Astrocyte (in vitro differentiated cells and primary cell): ENCODE measurements at regions not wholly inside any gene's neighbourhood (a gene's known extent, or its start where the extent isn't known, plus 50 kb on each side); places are given as distances from the start of the nearest gene placed in this dataset.

ENCODE experiments used
- DNase-seq: peaks from one replicate; pipeline ENCODE4 v3.0.0-alpha.2; 2010; ENCODE audit warnings: low read depth
- FAIRE-seq: peaks from 2 replicates; lab custom pipeline; 2011; peaks lifted over from hg19 to GRCh38; lab: Jason Lieb, UNC
- H2AFZ ChIP-seq: 2 replicates; pipeline ENCODE4 v1.6.0; 2012; ENCODE audit warnings: low read depth, low read length, inconsistent platforms
- H3K27ac ChIP-seq: 2 replicates; pipeline ENCODE4 v1.5.1; 2011; ENCODE audit warnings: low read depth, low read length, inconsistent platforms
- H3K27me3 ChIP-seq: 2 replicates; pipeline ENCODE4 v1.6.0; 2011; ENCODE audit warnings: low read length, inconsistent platforms; ENCODE audit not compliant: insufficient read depth
- H3K36me3 ChIP-seq: 2 replicates; pipeline ENCODE4 v1.5.1; 2011; ENCODE audit warnings: low read length, inconsistent platforms; ENCODE audit not compliant: insufficient read depth
- H3K4me1 ChIP-seq: 2 replicates; pipeline ENCODE4 v1.5.1; 2011; ENCODE audit warnings: low read length, inconsistent platforms; ENCODE audit not compliant: insufficient read depth
- H3K4me2 ChIP-seq: 2 replicates; pipeline ENCODE4 v1.6.0; 2012; ENCODE audit warnings: low read length, inconsistent platforms
- H3K4me3 ChIP-seq: 2 replicates; pipeline ENCODE4 v1.5.1; 2011; ENCODE audit warnings: low read depth, mild to moderate bottlenecking, low read length, inconsistent platforms; ENCODE audit not compliant: insufficient read depth
- H3K79me2 ChIP-seq: 2 replicates; pipeline ENCODE4 v1.6.0; 2012; ENCODE audit warnings: mild to moderate bottlenecking, low read length, inconsistent platforms; ENCODE audit not compliant: insufficient read depth
- H3K9ac ChIP-seq: 2 replicates; pipeline ENCODE4 v1.6.0; 2012; ENCODE audit warnings: mild to moderate bottlenecking, low read length, inconsistent platforms
- H3K9me3 ChIP-seq: 2 replicates; pipeline ENCODE4 v1.5.1; 2012; ENCODE audit warnings: low read depth, mild to moderate bottlenecking, low read length, inconsistent platforms; ENCODE audit not compliant: insufficient read depth
- H4K20me1 ChIP-seq: 2 replicates; pipeline ENCODE4 v1.6.0; 2012; ENCODE audit warnings: low read length, inconsistent platforms; ENCODE audit not compliant: insufficient read depth
- H3K27ac Mint-ChIP-seq: one replicate; pipeline ENCODE4 v1.8.0; 2021; ENCODE audit warnings: mild to moderate bottlenecking, mixed read lengths; ENCODE audit not compliant: unreplicated experiment
- H3K27me3 Mint-ChIP-seq: one replicate; pipeline ENCODE4 v1.8.0; 2021; ENCODE audit warnings: low read depth, mixed read lengths; ENCODE audit not compliant: unreplicated experiment
- H3K36me3 Mint-ChIP-seq: one replicate; pipeline ENCODE4 v1.8.0; 2021; ENCODE audit warnings: low read depth, mixed read lengths; ENCODE audit not compliant: unreplicated experiment
- H3K4me1 Mint-ChIP-seq: one replicate; pipeline ENCODE4 v1.8.0; 2021; ENCODE audit warnings: low read depth, mixed read lengths; ENCODE audit not compliant: unreplicated experiment
- H3K4me3 Mint-ChIP-seq: one replicate; pipeline ENCODE4 v1.8.0; 2021; ENCODE audit warnings: mild to moderate bottlenecking, moderate library complexity, mixed read lengths; ENCODE audit not compliant: unreplicated experiment
- H3K9me3 Mint-ChIP-seq: one replicate; pipeline ENCODE4 v1.8.0; 2021; ENCODE audit warnings: mild to moderate bottlenecking, mixed read lengths; ENCODE audit not compliant: unreplicated experiment
- CTCF ChIP-seq: IDR thresholded peaks from 2 replicates; pipeline ENCODE4 v1.5.1; 2011; ENCODE audit warnings: low read depth, mild to moderate bottlenecking, inconsistent platforms, low read length, moderate library complexity; ENCODE audit not compliant: insufficient read depth
- EZH2 ChIP-seq: IDR thresholded peaks from 2 replicates; pipeline ENCODE4 v1.6.1; 2012; ENCODE audit warnings: mild to moderate bottlenecking, low read length, inconsistent platforms; ENCODE audit not compliant: insufficient read depth

GRCh38 chr1:67586596-67586995, 98.4 kb upstream of the GADD45A start:
- DNase-seq (peak; percentile 58), FAIRE-seq (peak; percentile 43)
- Histone ChIP-seq H2AFZ (no peak overlapping the region), H3K4me3 (no peak overlapping the region), H3K27me3 (no peaks in the 10 kb centered on the region), H3K27ac (no peak overlapping the region), H3K9me3 (no peaks in the 10 kb centered on the region), H3K4me2 (peak overlapping the region; percentile 7), H3K36me3 (no peaks in the 10 kb centered on the region), H4K20me1 (no peaks in the 10 kb centered on the region), H3K79me2 (no peaks in the 10 kb centered on the region), H3K9ac (no peak overlapping the region), H3K4me1 (peaks cover 3% of the 10 kb centered on the region)
- no peaks in the 10 kb centered on the region for H3K27me3 Mint-ChIP-seq
- H3K27ac Mint-ChIP-seq = no peak overlapping the region
- H3K9me3 Mint-ChIP-seq = peaks cover 3% of the 10 kb centered on the region
- peaks cover 15% of the 10 kb centered on the region for H3K4me1 Mint-ChIP-seq
- no peak overlapping the region for H3K4me3 Mint-ChIP-seq
- no peaks in the 10 kb centered on the region for H3K36me3 Mint-ChIP-seq
- TF ChIP-seq CTCF (no peak), EZH2 (no peak)

GRCh38 chr1:67588178-67588855, 96.7 kb upstream of the GADD45A start:
- FAIRE-seq (no peak), DNase-seq (no peak)
- H3K27ac ChIP-seq = no peak overlapping the region
- Mint-ChIP-seq H3K4me1 (peaks cover 14% of the 10 kb centered on the region), H3K4me3 (no peak overlapping the region), H3K9me3 (peaks cover 8% of the 10 kb centered on the region), H3K27ac (no peak overlapping the region), H3K27me3 (peaks cover 3% of the 10 kb centered on the region), H3K36me3 (no peaks in the 10 kb centered on the region)
- no peak for TF ChIP-seq EZH2
- no peak for TF ChIP-seq CTCF
- peaks cover 1% of the 10 kb centered on the region for H3K4me1 ChIP-seq
- no peak overlapping the region for H3K4me2 ChIP-seq
- no peaks in the 10 kb centered on the region for H3K36me3 ChIP-seq
- no peak overlapping the region for H3K9ac ChIP-seq
- no peaks in the 10 kb centered on the region for H4K20me1 ChIP-seq
- no peaks in the 10 kb centered on the region for H3K9me3 ChIP-seq
- H3K4me3 ChIP-seq = no peak overlapping the region
- H3K79me2 ChIP-seq = no peaks in the 10 kb centered on the region
- H3K27me3 ChIP-seq = no peaks in the 10 kb centered on the region
- H2AFZ ChIP-seq = no peak overlapping the region

- H3K4me3 Mint-ChIP-seq = no peak overlapping the region
- DNase-seq (no peak), FAIRE-seq (no peak)
- no peaks in the 10 kb centered on the region for H3K9me3 ChIP-seq
- H3K27ac Mint-ChIP-seq = peak overlapping the region; percentile 23
- H3K4me1 Mint-ChIP-seq = peaks cover 12% of the 10 kb centered on the region
- no peak overlapping the region for H3K9ac ChIP-seq
- H3K4me2 ChIP-seq = no peak overlapping the region
- no peak overlapping the region for H3K4me3 ChIP-seq
- H2AFZ ChIP-seq = no peak overlapping the region
- peaks cover 4% of the 10 kb centered on the region for H3K27me3 Mint-ChIP-seq
- peaks cover 8% of the 10 kb centered on the region for H3K9me3 Mint-ChIP-seq
- H3K79me2 ChIP-seq = no peaks in the 10 kb centered on the region
- no peaks in the 10 kb centered on the region for H3K27me3 ChIP-seq
- no peaks in the 10 kb centered on the region for H3K4me1 ChIP-seq
- no peak overlapping the region for H3K27ac ChIP-seq
- H4K20me1 ChIP-seq = no peaks in the 10 kb centered on the region
- TF ChIP-seq CTCF (no peak), EZH2 (no peak)
- no peaks in the 10 kb centered on the region for H3K36me3 Mint-ChIP-seq
- H3K36me3 ChIP-seq = no peaks in the 10 kb centered on the region
Measured at GRCh38 chr1:67589519-67590233, 95.3 kb upstream of the GADD45A start.
